Breast epithelium (tissue), 3 donors: ENCODE measurements at regions not wholly inside any gene's neighbourhood (a gene's known extent, or its start where the extent isn't known, plus 50 kb on each side); places are given as distances from the start of the nearest gene placed in this dataset.

Source experiments
- CTCF ChIP-seq, 3 donors: fragments of 450-650 bp; IDR thresholded peaks; one replicate each; pipeline ENCODE4 v1.5.1; 2016 to 2017; ENCODE audit warnings: antibody characterized with exemption in 3 of 3, mild to moderate bottlenecking in 3 of 3, moderate library complexity in 3 of 3
- POLR2AphosphoS5 ChIP-seq, 3 donors: sonication (generic); formaldehyde crosslinking; IDR thresholded peaks; one replicate each; pipeline ENCODE4 v1.6.1; 2017; ENCODE audit warnings: antibody characterized with exemption in 3 of 3

- TF ChIP-seq POLR2AphosphoS5 (IDR thresholded peaks at IDR 0.05) (no peak), CTCF (IDR thresholded peaks at IDR 0.05) (no peak)
These were observed 305.5 kb upstream of the DPH6 start for GRCh38 chr15:35851491-35851890.
